ENCODE measurements at regions not wholly inside any gene's neighbourhood (a gene's known extent, or its start where the extent isn't known, plus 50 kb on each side); places are given as distances from the start of the nearest gene placed in this dataset.
"Not testable (repeated sequence)": the region's sequence is repeated elsewhere in the genome, so short reads cannot be mapped to it uniquely, and the experiment has no call there.

DNA sequence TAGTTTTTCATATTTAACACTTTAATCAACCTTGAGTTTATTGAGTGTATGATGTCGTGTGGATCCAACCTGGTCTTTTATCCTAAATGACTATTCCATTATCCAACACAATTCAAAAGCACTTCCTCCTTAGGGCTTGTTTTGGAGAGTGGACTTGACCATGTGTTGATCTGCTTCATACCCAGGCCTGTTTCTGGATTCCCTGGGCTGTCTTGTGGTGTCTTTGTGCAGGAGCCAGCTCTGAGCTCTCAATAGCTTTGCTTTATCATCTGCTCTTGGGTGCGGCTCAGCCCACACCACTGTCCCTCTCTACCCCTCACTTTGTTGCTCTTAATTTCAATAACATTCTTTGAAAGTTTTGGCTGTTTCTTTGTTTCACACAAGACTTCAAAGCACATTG lies 70.9 kb upstream of the CHST15 start:
- no peak for DNase-seq (ENCODE audit: low spot score)

DNA sequence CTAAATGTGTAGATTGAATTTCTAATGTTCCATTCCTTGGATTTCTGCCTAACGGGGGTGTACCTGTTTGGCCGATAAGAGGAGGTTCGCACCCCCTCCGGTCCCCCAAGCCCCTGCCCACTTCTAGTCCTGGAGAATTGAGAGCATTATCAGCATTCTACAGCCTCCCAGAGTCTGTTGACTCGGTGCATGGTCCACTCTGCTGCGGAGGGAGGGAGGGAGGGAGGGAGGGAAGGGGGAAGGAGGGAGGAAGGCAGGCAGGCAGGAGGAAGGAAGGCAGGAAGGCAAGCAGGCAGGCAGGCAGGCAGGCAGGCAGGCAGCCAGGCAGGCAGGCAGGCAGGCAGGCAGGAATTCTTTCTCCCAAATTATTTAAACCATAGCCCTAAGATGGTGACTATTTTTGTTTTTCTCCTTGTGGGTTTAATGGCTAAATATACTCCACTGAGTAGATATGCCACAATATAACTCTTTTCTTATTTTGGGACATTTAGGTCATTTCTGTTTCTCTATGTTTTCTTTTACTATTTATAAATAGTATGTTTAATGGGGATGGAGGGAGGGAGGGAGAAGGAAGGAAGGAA lies 69.5 kb upstream of the CHST15 start:
- no peak for DNase-seq (ENCODE audit: low spot score)

DNA sequence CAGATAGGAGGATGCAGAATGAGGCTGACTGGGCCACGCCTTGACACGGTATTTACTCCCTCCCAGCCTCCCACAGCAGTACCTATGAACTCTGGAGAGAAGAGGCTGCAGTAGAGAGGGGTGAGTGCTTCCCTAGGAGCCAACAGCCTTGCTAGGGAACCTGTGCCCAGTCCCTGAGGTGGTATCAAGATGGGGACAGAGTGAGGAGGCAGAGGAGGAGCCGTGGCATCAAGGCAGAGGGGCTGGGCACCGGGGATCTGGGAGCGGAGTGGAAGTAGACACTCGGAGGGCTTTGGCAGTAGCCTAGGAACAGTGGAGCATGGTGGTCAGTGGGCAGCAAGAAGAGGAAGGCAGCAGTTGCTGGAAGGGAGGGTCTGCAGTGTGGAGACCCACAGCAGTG lies 68.7 kb upstream of the CHST15 start:
- no peak for DNase-seq (ENCODE audit: low spot score)

DNA sequence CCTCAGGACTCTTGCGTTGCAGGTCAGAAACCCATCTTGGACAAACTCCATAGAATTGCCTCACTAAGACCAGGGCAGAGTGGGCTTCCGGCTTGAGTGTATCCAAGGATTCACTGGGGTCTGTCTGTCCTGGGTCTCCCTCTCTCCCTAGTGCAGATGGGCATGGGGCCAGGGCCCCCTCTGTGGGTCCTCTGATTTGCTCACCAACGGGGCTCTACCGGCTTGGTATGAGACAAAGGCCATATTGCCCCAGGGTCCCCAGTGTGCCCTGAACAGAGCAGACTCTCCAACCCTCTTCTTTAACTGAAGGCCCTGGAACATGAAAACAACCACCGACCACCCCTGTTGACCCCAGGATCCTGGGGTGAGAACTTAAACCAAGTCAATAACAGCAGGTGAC lies 68.2 kb upstream of the CHST15 start:
- DNase-seq (ENCODE audit: low spot score) = no peak

DNA sequence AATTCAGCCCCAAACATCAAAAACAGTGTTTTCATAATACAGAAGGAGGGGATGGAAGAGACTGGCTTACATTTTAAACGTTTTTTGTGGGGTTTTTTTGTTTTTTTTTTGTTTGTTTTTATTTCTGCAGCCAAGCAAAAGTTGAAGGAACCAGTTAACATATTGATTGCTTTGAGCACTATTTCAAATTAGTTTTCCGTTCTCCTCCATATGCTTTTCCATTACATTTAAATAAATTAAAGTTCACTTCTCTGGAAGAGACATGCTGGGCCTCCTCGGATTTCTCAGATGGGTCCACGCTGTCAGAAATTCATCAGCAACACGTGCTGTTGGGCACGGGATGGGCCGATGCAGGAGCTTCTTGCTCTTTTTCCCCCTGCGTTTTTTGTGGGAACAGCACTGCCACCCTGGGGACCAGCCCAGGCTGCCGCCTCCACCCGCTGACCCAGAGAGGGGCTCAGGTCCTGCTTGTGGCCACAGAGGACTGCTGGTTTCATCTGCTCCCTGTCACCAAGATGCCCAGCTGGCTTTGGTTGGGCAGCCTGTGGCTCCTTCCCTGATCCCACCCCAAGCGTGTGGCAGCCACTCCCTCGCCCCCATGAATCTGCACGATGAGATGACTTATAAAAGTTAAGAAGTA lies 67.7 kb upstream of the CHST15 start:
- DNase-seq (ENCODE audit: low spot score) = no peak

DNA sequence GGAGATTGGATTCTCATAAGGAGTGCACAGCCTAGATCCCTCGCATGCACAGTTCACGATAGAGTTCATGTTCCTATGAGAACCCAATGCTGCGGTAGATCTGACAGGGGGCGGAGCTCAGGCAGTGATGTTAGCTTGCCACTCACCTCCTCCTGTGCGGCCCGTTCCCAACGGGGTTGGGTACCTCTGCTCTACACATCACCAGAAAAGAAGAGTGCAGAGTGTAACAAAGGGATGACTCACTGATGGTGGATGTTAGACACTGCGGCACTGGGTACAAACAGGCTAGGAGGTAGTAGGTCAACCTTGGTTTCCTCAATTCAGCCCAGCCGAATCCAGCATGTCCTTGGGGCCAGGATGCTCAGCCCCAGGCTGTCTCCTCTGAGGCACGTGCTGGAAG lies 66.8 kb upstream of the CHST15 start:
- DNase-seq (ENCODE audit: low spot score) = no peak

DNA sequence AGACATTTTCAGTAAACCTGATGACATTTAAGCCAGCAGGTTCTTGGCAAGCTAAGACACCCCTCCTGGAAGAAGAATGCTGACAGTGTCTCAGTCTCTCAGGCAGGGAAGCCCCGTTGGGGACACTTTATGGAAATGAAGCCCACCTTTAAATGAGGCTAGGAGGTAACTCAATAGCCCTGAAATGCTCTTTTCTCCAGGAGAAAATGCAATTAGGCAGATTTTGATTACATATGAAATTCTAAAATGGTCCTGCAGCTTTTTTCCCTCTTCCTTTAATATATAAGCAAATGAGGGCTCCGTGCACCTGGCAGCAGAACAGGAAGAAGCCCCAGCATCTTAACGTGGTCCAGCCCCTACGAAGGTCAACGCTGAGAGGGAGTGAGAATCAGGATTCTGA lies 65.8 kb upstream of the CHST15 start:
- no peak for DNase-seq (ENCODE audit: low spot score)

DNA sequence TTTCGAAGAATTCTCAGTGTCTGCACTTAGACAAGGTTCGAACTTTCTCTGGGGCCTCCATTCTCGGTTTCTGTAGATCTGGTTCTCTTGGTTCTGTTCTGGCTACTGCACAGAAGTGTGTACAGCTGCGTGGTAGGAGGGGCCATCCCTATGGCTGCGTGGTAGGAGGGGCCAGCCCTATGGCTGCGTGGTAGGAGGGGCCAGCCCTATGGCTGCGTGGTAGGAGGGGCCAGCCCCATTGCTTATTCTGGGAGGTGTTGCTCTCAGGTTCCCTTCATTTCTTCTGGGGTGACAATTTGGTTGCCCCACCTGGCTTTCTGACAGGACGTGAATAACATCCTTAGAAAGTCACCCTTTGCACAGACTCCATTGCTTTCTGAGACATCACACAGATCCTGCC lies 65.2 kb upstream of the CHST15 start:
- DNase-seq (ENCODE audit: low spot score) = no peak

DNA sequence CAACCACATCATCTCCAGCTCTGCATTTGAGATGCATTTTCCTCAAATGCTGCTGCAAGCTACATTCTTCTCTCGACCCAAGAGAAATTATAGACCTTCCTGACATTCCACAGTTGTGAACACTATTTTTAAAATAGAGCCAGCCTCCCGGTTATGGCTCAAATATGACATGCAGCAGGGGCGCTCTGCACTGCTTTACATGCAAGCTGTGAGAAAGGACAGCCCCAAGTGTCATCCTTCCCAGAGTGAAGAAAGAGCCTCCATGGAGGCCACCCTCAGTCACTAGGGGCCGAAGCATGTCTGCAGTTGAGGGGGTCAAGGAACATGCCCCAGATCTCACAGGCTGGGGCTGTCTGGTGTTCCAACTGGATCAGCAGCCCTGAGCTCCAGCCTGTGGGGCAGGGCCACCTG lies 63.9 kb upstream of the CHST15 start:
- DNase-seq (ENCODE audit: low spot score) = peak; percentile 39

DNA sequence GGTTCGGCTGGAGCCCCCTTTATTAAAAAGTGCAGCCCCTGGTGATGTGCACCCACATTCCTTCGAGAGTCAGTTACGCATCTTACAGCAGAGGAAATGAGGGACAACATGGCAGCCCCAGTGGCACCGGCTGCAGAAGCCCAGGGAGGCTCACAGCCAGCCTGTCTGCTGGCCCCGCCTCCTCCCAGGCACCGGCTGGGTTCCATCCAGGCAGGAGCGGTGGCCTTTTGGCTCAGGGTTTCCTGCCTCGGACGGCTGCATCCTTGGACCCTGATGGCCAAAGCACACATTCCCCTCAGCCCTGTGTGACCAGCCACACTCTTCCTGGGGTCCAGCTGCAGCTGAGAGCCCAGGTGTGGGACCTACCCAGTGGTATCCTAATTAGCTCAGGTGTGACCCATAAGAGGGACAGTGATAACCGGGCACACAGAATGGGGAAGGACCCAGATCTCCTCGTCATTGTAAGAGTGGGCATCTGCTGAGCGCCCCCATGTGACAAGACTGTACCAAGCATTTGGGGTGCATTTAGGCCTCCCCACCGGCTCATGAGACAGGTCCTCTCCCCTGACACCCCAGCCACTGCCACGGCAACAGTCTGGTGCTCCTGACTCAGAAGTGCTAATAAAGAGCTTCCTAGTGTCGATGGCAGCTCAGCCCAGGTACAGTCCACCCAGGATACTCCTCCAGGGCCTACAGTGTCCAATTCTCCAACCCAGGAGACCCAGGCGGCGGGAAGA lies 63.3 kb upstream of the CHST15 start:
- no peak for DNase-seq (ENCODE audit: low spot score)

DNA sequence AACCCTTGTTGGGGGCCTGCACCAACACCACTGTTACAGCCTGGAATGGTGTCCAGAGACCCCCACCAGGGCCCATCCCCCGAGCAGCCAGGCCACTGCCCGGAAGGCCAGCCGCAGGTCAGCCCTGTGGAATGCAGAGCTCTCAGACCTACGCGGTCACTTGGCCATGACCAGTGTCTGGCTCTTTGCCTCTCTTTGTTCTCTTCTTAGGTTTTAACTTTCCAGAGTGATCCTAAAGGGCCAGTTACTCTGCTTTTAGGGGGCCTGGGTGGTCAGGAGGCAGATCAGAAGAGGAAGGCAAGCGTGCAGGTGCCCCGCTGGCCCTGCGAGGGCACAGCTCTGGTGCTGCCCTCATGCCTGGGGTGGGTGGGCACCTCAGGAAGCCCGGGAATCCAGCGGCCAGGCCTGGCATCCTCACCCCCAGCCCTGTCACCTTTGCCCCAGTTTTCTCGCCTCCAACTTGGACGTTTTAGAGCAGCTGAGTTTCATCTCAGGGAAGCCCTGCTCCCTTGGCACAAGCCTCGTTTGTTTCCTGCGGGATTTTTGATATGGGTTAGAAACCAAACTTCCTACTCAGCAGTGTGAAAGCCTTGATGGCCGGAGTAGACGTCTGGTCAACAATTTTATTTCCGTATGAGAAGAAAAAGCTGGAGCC lies 62.5 kb upstream of the CHST15 start:
- DNase-seq (ENCODE audit: low spot score) = peak; percentile 19

DNA sequence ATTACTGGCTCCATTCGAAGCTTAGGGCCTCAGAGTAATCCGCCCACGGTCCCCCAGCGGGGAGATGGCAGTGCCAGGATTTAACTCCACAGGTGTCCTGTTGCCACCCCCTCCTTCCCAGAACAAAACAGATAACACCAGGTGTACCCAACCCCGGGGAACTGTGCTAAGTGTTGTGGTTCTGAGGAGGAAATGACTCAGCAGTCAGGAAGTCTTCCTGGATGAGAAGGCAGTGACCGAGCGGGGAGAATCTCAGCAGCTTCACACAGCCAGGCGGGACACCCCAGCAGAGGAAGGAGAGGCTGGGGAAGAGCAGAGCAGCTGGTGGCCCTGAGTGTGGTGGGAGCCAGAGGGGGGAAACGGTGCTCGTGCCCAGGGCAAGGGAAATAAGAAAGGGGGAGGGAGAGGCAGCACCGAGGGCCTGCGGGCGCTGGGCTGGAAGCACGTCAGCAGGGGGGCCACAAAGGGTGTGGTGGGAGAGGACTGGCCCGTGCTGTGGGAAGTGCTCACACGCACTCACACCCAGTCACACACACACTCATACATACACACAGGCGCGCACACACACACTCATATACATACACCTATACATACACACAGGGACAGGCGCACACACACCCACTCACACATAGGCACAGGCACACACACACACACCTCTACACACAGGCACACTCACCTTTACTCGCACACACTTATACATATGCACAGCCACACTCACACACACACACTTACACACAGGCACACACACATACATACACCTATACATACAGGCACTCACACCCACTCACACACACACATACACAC lies 59.8 kb upstream of the CHST15 start:
- peak; percentile 93 for DNase-seq (ENCODE audit: low spot score)

DNA sequence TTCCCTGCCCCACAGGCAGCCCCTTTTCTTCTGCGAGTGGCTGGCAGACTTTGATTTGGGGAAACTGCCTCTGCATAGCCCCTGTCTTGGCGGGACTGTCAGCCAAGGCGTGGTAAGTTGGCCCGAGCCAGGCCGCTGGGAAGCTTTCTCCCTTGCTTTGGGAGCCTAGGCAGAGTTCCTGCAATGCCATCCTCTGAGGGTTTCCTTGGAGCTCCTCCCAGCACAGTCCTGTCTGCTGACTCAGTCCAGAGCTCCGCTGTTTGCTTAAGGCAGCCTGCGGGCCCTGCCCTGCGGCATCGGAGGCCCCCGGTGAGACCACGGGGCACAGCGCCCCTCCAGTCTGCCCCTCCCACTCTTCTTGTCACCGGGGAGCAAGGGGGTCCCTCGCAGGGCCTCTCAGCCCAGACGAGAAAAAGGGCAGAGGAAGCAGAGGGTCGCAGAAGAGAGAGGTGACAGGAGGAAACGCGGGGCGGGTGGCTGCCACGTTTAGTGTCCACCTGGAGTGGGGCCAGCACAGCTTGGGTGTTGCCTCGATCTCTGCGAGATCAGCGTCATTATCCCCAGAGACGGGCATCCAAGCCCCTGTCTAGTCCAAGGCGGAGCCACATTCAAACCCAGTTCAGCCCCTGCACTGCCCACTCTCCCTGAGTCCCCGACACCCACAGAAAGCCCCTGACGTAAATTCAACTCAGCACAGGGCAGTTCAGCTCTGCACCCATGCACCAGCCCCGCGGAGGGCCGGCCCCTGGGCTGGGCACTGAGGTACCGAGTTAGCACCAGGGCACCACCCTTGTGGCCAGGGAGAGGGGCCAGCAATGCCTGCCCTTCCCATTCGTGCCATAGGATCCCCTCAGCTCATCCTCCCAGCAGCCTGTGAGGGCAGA lies 59.0 kb upstream of the CHST15 start:
- DNase-seq (ENCODE audit: low spot score) = peak; percentile 94

DNA sequence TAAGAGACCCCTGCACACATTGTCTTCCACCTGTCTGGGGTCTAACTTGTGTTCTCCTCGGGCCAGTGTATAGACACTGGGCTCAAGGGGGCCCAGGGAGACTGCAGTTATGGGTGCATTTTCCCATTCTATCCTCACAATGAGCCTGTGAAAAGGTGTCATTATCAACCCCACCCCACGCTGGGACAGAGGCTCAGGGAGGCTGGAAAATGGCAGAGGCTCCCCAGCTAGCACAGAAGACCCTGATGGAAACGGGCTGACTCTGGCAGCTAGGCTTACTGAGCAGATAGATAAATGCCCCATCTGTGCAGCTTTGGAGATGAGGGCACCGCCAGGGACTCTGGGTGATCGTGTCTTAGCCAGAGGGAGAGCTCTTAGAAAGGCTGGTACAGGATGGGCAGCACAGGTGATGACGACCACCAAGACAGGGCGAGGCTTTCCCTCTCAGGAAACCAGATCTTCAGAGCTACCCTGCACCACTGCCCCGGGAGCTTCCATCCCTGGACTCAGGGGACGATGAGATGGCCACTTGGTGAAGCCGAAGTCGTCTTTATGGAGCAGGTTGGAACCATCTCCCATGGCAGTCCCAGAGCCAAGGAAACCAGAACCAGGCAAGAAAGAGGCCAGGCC lies 58.2 kb upstream of the CHST15 start:
- DNase-seq (ENCODE audit: low spot score) = no peak

DNA sequence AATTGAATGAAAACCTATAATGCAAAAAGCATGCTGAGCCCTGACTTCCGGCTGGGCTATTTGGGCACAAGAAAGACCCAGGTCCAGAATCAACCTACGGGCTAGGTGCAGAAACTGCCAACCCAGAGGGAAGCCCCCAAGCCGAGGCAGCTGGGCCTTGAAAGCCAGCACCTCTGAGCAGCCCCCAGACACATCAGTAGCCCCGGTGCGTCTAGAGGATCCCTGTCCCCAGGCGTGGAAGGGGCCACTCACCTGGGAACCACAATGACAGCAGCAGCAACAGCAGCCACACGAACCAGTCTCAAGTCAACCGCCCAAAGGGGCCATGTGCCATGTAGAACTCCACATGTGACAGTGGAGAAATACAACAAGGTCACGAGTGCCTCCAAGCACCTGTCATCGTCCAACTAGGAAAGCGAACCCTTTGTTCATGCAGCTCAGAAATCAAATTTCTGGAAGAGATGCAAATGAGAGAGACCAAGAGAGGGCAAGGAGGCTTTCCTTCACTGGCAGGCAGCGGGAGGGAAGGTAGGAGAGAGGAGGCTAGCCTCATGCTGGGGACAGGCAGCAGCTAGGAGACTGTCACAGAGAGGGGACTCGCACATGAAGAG lies 57.5 kb upstream of the CHST15 start:
- DNase-seq (ENCODE audit: low spot score) = no peak

DNA sequence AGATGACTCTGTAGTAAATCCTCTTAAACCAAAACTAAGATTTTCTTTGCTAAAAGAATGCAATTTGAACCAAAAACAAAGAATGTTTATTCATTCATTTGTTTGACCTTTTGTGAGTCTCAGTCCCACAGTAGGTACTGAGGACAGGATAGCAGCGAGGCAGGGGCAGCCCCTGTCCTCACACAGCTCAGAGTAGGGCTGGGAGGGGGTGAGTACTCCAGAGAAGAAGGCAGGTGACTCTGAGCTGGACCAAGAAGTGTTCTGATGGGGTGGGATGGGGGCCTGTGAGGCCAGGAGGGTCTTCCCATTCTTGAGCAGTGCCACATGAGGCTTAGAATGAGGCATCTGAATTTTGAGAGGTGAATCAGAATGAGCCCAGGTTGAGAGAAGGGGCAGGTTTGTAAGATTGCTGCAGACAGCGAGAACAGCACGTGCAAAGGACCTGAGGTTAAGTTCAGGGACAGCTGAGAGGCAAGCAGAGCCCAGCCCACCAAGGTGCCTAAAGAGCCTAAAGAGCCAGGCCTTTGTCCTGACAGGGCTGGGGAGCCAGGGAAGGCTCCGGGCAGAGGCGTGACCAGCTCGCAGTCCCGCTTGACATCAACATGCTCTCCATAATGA lies 56.9 kb upstream of the CHST15 start:
- DNase-seq (ENCODE audit: low spot score) = no peak

DNA sequence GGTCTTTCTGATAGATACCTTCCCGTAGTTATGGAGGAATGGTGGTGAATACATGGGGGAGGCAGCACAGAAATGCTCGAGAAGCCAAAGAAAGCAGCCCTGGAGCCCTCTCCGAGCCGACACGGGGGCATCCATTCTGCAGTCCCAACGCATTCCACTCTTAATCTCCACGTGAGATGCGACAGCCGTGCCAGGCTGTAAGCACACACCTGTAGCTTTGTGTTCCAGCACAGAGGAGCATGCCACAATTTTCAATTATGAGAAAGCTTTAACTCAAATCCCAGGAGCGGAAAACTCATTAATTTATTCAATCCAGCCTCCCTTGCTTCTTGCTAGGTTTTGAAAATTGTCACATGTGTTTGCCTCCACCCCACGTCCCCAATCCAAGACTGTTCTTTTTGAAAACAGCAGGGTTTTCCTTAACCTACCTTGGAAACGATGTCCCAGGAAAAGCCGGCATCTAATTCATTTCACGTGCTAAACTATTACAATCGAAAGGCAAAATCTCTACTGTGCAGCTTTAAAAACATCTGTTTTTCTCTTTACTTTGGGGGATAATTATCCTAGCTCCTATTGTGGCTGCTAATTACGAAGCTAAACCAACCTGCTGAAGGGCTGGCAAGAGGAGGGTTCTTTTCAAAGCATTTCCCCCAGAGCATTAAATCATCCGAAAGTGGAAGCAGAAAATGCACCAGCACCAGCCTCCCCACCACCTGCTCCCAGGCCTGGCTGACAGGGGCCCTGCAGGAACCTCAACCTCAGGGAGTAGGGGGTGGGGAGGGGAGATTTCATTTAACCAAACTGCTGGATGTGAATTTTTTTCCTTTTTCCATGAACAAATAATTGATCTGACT lies 56.0 kb upstream of the CHST15 start:
- DNase-seq (ENCODE audit: low spot score) = no peak

DNA sequence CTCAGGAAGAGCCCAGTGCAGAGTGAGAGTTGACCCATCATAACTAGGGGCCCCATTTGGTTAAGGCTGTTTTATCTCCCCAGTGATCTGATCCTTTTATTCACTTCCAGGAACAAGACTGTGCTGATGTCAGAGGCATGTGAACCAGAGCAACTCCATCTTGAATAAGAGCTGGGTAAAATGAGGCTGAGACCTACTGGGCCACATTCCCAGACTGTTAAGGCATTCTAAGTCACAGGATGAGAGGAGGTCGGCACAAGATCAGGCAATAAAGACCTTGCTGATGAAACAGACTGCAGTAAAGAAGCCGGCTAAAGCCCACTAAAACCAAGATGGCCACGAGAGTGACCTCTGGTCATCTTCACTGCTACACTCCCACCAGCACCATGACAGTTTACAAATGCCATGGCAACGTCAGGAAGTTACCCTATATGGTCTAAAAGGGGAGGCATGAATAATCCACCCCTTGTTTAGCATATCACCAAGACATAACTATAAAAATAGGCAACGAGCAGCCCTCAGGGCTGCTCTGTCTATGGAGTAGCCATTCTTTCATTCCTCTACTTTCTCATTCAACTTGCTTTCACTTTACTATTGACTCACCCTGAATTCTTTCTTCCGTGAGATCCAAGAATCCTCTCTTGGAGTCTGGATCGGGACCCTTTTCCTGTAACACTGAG lies 55.3 kb upstream of the CHST15 start:
- DNase-seq (ENCODE audit: low spot score) = not testable (repeated sequence)
